ENCODE measurements at regions not wholly inside any gene's neighbourhood (a gene's known extent, or its start where the extent isn't known, plus 50 kb on each side); places are given as distances from the start of the nearest gene placed in this dataset.

- H3K27ac ChIP-seq = no peak overlapping the region
- TF ChIP-seq CTCF (conservative IDR thresholded peaks at IDR 0.05) = no peak
Measured at GRCh38 chr4:141290771-141291170, 70.1 kb downstream of the ZNF330 start.

GRCh38 chr4:141294306-141294705 is 73.6 kb downstream of the ZNF330 start:
- no peak overlapping the region for H3K27ac ChIP-seq
- TF ChIP-seq CTCF (conservative IDR thresholded peaks at IDR 0.05) = no peak

- TF ChIP-seq CTCF (conservative IDR thresholded peaks at IDR 0.05) = no peak
- H3K27ac ChIP-seq = no peak overlapping the region
Measured at GRCh38 chr4:141301216-141301615, 80.5 kb downstream of the ZNF330 start.

GRCh38 chr4:141302924-141303323 is 82.2 kb downstream of the ZNF330 start:
- H3K27ac ChIP-seq = no peak overlapping the region
- TF ChIP-seq CTCF (conservative IDR thresholded peaks at IDR 0.05) = no peak

- no peak overlapping the region for H3K27ac ChIP-seq
- TF ChIP-seq CTCF (conservative IDR thresholded peaks at IDR 0.05) = no peak
Measured at GRCh38 chr4:141304346-141304745, 83.7 kb downstream of the ZNF330 start.

GRCh38 chr4:141306331-141306730 is 85.6 kb downstream of the ZNF330 start:
- no peak for TF ChIP-seq CTCF (conservative IDR thresholded peaks at IDR 0.05)
- H3K27ac ChIP-seq = no peak overlapping the region

- no peak overlapping the region for H3K27ac ChIP-seq
- TF ChIP-seq CTCF (conservative IDR thresholded peaks at IDR 0.05) = peak; percentile 85
Measured at GRCh38 chr4:141307241-141307689, 86.6 kb downstream of the ZNF330 start.

GRCh38 chr4:141309874-141310273 is 89.2 kb downstream of the ZNF330 start:
- H3K27ac ChIP-seq = no peak overlapping the region
- TF ChIP-seq CTCF (conservative IDR thresholded peaks at IDR 0.05) = no peak
